NCI-H345 (cell line): ENCODE measurements at regions not wholly inside any gene's neighbourhood (a gene's known extent, or its start where the extent isn't known, plus 50 kb on each side); places are given as distances from the start of the nearest gene placed in this dataset.

Experiments
- DNase-seq: peaks from one replicate; lab custom pipeline; 2025; lab: John Stamatoyannopoulos, UW

- DNase-seq: no peak
Observed at GRCh38 chr2:156697906-156698305, 261.7 kb downstream of the GPD2 start.

DNA sequence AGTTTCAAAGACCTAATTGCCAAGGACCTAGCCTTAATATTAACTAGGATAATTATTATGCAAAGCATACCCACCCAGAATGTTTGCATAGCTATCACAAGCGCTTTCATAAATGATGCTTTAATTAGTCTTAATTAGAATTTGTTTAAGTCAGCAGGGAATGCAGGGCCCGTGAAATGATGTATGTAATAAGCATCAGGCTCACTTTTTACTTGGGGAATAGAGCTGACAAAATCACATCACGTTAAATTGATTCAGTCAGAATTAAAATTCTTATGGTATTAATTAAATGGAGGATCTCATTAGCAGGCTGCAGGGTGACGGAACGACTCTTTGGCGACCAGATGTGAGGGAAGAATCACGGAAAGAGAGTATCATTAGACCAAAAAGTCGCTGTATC lies 264.5 kb downstream of the GPD2 start:
- no peak for DNase-seq

DNA sequence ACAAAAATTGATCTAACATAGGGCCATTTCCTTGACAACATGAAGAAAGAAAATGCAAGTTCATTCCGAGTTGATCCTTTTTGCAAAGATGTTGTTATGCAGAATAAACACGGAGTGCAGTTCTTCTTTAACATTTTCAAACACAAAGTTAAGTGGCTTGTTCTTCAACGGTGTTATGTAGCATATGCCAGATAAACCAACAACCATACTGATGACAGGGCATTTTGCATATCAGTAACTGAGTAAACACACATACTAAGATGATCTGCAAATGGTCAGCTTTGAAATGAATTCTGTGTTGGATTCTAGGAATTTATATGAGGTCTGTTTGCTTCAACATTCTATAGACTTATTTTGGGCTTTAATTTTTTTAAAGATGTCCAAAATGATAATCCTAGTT lies 266.4 kb downstream of the GPD2 start:
- no peak for DNase-seq

- no peak for DNase-seq
Observed at GRCh38 chr2:156703642-156704041, 267.5 kb downstream of the GPD2 start.

- no peak for DNase-seq
Observed at GRCh38 chr2:156704132-156704531, 268.0 kb downstream of the GPD2 start.

- DNase-seq: no peak
Observed at GRCh38 chr2:156704617-156705016, 268.4 kb downstream of the GPD2 start.

GRCh38 chr2:156706576-156706975 lies 270.4 kb downstream of the GPD2 start:
- no peak for DNase-seq

DNA sequence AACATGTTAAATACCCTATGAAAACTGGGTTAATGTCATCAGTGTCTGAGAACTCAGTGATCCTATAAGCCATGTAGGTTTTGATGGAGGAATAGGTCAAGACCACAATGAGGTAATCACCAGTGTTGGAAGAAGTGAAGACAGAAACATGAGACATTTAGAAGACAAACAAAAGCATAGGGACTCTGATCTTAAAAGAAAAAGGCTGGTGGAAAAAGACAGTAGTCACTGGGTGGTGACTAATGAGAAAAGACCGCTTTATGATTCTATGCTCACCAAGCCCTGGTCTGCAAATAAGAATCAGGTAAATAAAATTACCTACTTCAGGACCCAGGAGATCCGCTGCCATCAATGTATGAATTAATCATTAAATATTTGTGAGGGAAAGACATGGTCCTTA lies 271.9 kb downstream of the GPD2 start:
- DNase-seq: no peak

DNA sequence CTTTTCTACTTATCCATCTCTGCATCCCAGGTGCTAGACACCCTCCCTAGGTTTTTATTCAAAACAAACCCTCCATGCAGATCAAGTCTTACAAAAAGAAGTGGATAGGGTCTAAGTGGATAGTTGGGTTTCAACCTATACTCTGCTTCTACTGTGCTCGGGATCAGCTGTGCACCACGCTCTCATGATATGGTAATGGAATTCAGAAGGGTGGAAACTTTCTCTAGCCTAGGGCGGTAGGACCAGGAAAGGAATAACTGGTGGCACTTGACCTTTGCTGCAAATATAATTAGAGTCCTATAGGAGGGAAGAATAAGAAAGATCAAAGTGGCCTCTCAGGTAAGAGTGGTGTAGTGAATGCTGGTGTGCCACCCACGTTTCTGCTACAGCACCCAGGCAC lies 272.9 kb downstream of the GPD2 start:
- no peak for DNase-seq

DNA sequence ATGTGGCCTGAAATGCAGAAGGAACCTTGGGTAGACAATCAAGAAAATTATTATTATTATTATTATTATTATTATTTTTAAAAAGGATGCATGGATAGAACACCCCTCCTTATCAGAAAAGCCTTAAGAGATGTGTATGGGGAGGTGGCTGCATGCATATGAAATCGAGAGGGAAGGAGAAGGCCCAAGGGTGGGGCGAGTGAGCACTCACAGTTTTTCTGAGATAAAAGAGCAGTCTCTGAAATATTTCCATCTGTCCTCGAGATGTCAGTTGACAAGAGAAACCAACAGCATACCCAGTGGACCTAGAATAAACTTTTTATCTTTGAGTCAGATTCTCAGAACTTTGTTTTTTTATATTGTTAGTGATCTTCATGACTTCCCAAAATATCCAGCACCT lies 282.9 kb downstream of the GPD2 start:
- DNase-seq: no peak

DNA sequence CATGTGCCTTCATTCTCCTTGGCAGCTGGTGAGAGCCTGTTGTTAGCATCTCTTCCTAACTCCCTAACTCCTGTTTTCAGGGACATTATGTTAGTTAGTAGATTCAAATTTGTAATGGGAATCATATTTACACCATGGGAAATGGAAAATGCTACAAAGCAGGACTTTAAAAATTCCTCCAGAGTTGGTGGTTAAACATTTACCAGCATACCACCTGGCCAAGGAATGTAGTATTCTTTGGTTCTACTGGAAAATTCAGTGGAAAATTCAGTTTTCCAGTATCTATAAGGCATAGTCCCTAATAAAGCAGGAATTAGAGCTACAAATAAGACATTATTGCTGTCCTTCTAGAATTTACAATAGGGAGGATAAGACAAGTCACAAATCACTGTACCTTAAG lies 291.7 kb downstream of the GPD2 start:
- DNase-seq: no peak

- DNase-seq: no peak
Observed at GRCh38 chr2:156728328-156728727, 292.1 kb downstream of the GPD2 start.

- DNase-seq: no peak
Observed at GRCh38 chr2:156731506-156731905, 295.3 kb downstream of the GPD2 start.

- DNase-seq: no peak
Observed at GRCh38 chr2:156736950-156737349, 300.8 kb downstream of the GPD2 start.

DNA sequence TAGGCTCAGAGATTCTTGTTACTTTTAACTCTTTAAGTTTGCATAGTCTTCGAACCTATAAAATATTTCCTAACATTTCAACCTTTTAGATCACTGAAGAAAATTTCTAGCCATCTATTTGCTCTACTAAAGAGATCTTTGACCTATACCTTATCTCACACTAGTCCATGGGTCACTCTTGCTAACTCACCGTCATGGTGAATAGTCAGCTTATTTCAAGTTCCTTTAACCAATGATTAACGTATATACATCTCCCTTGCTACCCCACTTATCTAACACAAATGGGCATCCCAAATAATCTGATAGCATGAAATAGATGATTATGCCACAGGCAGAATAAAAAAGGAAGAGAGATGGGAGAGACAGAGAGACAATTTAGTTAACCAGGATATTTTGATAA lies 303.1 kb downstream of the GPD2 start:
- DNase-seq: no peak

DNA sequence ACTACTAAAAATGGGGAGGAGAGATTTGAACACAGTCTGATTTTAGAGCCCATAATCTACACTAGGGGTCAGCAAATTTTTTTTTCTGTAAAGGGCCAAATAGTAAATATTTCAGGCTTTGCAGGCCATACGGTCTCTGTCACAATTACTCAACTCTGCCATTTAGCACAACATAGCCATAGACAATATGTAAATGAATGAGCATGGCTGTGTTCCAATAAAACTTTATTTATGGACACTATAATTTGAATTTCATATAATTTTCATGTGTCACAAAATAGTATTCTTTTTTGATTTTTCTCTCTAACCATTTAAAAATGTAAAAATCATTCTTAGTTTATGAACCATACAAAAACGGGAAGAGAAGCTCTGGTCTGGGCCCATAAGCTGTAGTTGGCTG lies 309.4 kb downstream of the GPD2 start:
- no peak for DNase-seq

DNA sequence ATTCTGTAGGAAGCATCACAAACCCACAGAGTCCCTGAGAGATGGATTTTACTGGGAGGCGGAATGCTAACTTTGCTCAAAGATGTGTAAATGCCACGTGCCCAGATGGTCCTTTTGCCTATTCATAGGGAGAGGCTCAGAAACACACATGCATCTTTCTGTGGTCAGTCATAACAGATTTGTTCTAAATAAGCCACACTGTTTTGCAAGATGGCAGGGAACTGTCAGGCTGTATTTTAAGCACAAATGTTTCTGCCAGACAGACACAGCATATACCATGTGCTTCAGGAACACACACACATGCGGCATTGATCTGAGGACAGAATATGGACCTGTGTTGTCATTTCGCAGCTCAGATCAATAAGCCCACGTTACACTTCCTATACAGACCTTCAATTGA lies 312.0 kb downstream of the GPD2 start:
- no peak for DNase-seq

- DNase-seq: no peak
Observed at GRCh38 chr2:156752042-156752441, 315.9 kb downstream of the GPD2 start.

DNA sequence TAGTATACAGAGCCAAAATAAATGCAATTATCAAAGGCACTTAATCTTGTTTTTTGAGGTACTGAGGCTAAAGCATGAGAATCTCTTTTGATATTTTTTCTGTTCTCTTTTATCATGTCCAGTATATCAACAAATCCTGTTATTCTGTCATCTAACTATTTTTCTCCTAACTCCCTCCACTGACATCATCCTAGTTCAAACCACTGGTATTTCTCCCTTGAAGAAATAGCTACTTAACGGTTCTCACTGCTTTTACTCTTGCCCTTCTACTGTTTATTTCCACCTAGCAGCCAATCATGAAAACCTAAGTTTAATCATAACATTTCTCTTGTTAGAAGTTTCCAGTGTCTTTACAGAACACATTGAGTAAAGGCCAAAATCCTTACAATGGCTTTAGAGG lies 317.6 kb downstream of the GPD2 start:
- DNase-seq: no peak

DNA sequence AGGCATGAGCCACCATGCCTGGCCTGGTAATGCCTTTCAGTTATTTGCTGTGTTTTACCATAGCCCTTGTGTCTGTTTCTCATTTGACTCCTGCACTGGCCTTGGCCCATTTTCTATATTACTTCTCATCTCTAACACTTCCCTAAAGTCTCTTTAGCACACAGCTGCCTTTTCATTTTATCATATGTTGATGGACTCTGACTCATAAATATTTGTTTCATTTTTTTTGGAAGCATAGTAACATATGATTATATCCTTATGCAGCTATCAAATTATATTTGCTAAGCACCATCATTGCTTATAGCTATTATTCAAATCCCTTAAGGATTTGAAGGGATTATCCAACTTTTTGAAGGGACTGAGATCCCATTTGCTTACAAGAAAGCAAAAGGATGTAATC lies 320.3 kb downstream of the GPD2 start:
- no peak for DNase-seq

- peak; percentile 28 for DNase-seq
Observed at GRCh38 chr2:156763174-156763573, 327.0 kb downstream of the GPD2 start.

GRCh38 chr2:156765043-156765442 lies 328.9 kb downstream of the GPD2 start:
- no peak for DNase-seq

DNA sequence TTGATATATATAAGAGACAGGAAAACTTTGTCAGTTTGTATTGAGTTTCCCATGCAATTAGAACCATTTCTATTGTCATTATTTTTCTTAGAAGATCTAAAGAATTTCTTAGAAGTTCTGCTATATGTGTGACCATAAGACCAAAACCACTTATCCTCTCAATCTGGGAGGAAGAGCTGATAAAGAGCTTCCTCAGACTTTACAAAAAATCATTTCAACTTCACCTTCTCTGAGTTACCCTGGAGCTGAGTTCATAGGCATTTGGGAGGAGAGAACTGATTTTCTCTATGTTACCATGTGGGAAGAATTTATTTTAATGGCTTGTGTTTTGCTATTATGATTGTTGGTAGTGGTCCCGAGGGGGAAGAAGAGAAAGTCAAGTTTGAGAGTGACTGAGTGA lies 329.3 kb downstream of the GPD2 start:
- DNase-seq: no peak

DNA sequence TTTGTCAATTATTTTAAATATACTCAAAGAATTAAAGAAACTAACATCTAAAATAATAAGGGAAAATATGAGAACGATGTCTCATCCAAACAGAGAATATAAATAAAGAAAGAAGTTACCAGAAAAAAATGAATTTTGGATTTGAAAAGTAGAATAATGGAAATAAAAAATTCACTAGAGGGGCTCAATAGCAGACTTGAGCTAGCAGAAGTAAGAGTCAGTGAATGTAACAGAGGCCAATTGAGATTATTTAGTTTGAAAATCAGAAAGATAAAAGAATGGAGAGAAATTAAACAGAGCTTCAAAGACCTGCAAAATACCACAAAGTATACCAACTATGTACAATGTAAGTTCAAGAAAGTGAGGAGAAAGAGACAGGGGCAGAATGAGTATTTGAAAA lies 333.6 kb downstream of the GPD2 start:
- no peak for DNase-seq

GRCh38 chr2:156778916-156779315 lies 342.7 kb downstream of the GPD2 start:
- no peak for DNase-seq
